Left lung (tissue), 4 donors: ENCODE measurements at regions not wholly inside any gene's neighbourhood (a gene's known extent, or its start where the extent isn't known, plus 50 kb on each side); places are given as distances from the start of the nearest gene placed in this dataset.

Source experiments
- ATAC-seq: fragments of 200-7000 bp; cut with Tn5 transposase; one replicate; pipeline ENCODE4 v1.9.1; 2020; ENCODE audit warnings: moderate library complexity
- DNase-seq, 4 donors: peaks; one replicate each; pipeline ENCODE4 v3.0.0-alpha.2; 2013 to 2020
- H3K27ac ChIP-seq, 2 donors: fragments of 200-600 bp; sonication (generic) in 1 of 2; one replicate each; pipeline versions ENCODE4 v1.5.0 to v1.8.0; 2020 to 2021
- H3K27me3 ChIP-seq, 2 donors: fragments of 200-600 bp; sonication (generic) in 1 of 2; one replicate each; pipeline versions ENCODE4 v1.5.0 to v1.8.0; 2020 to 2021
- H3K36me3 ChIP-seq, 2 donors: fragments of 200-600 bp; sonication (generic) in 1 of 2; one replicate each; pipeline versions ENCODE4 v1.5.0 to v1.8.0; 2020 to 2021
- H3K4me1 ChIP-seq, 2 donors: fragments of 200-600 bp; one replicate each; pipeline ENCODE4 v1.8.0; 2021
- H3K4me3 ChIP-seq, 2 donors: fragments of 200-600 bp; sonication (generic) in 1 of 2; one replicate each; pipeline versions ENCODE4 v1.5.0 to v1.8.0; 2020 to 2021; ENCODE audit warnings: mild to moderate bottlenecking in 1 of 2
- H3K9me3 ChIP-seq, 2 donors: fragments of 200-600 bp; sonication (generic) in 1 of 2; one replicate each; pipeline versions ENCODE4 v1.5.0 to v1.8.0; 2020 to 2021
- intact Hi-C, 2 donors: fragments of 100-400 bp; cut with DNase I; formaldehyde crosslinking; loops; one replicate each; pipeline versions ENCODE4 v1.11.2 to v1.14.2; 2022
- TF ChIP-seq, protein P1 (sequence below), 2 donors: fragments of 200-600 bp; sonication (generic) in 1 of 2; IDR thresholded peaks; one replicate each; pipeline versions ENCODE4 v1.5.0 to v1.8.0; 2021; ENCODE audit warnings: antibody characterized with exemption in 2 of 2
- donor health status: DM: no; HTN: yes; CAD: no.
- donor health status: DM: no; HTN: no; CAD: no.

DNA sequence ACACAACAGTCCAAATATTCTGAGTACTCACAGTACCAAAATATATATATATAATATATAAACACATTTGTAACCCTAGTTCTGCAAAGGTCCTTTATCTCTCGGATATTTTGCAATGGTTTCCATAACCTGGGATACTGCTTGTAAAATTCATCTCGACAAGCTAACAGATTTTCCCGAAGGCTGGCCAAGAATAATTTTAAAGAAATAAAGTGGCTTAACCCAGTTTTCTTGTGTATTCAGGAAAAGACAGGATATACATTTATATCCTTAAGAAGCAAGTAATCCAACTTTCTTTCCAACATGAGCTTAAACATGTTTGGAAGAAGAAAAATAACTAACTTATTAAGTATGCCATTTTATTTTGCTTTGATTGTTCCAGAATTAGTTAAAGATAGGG lies 348.7 kb upstream of the RUNX1 start:
- intact Hi-C loops = no loop called here
- DNase-seq (no peak), ATAC-seq (no peak)
- H3K4me3 ChIP-seq = no peak overlapping the region
- H3K4me1 ChIP-seq = peaks cover 0 to 18% of the 10 kb centered on the region in 2 donors
- no peaks in the 10 kb centered on the region for H3K27me3 ChIP-seq
- no peak overlapping the region for H3K27ac ChIP-seq
- TF ChIP-seq, protein P1, sequence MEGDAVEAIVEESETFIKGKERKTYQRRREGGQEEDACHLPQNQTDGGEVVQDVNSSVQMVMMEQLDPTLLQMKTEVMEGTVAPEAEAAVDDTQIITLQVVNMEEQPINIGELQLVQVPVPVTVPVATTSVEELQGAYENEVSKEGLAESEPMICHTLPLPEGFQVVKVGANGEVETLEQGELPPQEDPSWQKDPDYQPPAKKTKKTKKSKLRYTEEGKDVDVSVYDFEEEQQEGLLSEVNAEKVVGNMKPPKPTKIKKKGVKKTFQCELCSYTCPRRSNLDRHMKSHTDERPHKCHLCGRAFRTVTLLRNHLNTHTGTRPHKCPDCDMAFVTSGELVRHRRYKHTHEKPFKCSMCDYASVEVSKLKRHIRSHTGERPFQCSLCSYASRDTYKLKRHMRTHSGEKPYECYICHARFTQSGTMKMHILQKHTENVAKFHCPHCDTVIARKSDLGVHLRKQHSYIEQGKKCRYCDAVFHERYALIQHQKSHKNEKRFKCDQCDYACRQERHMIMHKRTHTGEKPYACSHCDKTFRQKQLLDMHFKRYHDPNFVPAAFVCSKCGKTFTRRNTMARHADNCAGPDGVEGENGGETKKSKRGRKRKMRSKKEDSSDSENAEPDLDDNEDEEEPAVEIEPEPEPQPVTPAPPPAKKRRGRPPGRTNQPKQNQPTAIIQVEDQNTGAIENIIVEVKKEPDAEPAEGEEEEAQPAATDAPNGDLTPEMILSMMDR (IDR thresholded peaks at IDR 0.05) = no peak
- no peaks in the 10 kb centered on the region for H3K9me3 ChIP-seq
- no peaks in the 10 kb centered on the region for H3K36me3 ChIP-seq

DNA sequence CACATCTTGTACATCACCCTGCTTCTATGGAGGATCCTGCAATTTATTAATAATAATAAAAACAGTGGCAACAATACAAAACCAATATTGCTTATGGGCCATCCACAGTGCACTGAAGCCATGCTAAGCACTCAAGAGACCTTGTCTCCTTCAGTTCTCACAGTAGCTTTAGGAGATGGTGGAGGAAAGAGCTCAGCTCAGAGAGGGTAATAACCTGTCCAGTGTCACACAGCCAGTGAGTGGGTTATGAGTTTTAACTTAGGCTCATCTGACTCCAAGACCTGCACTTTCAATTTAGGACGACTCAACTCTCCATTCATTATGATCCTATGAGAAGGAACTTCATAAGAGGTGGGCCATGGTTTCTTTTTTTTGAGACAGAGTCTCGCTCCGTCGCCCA lies 347.6 kb upstream of the RUNX1 start:
- H3K27me3 ChIP-seq = no peaks in the 10 kb centered on the region
- TF ChIP-seq, protein P1 (IDR thresholded peaks at IDR 0.05) = no peak
- H3K27ac ChIP-seq = no peak overlapping the region
- DNase-seq (no peak), ATAC-seq (no peak)
- no peaks in the 10 kb centered on the region for H3K36me3 ChIP-seq
- H3K4me3 ChIP-seq = no peak overlapping the region
- no peaks in the 10 kb centered on the region for H3K9me3 ChIP-seq
- H3K4me1 ChIP-seq = peaks cover 0 to 18% of the 10 kb centered on the region in 2 donors
- intact Hi-C loops = no loop called here

DNA sequence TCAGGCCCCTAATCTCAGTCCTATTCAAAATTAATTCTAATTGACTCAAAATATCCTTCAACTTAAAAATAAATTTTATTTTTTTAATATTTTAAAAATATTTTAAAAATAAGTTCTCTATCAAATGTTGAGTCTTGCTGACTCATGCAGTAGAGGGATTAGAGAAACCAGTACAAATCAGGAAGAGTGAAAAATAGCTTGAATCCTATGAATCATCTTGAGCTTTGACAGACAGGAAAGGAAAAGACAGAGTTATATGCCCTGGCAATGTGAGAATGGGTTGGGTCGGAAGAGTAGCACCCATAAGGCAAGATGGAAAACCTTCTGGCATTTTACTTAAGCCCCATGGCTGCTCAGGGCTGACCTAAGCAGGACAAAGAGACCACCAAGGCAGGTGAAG lies 346.6 kb upstream of the RUNX1 start:
- Histone ChIP-seq H3K27me3 (no peaks in the 10 kb centered on the region), H3K9me3 (no peaks in the 10 kb centered on the region), H3K4me1 (peaks cover 0 to 18% of the 10 kb centered on the region in 2 donors), H3K36me3 (no peaks in the 10 kb centered on the region), H3K4me3 (no peak overlapping the region), H3K27ac (no peak overlapping the region)
- intact Hi-C loops = no loop called here
- DNase-seq (no peak), ATAC-seq (no peak)
- TF ChIP-seq, protein P1 (IDR thresholded peaks at IDR 0.05) = no peak

DNA sequence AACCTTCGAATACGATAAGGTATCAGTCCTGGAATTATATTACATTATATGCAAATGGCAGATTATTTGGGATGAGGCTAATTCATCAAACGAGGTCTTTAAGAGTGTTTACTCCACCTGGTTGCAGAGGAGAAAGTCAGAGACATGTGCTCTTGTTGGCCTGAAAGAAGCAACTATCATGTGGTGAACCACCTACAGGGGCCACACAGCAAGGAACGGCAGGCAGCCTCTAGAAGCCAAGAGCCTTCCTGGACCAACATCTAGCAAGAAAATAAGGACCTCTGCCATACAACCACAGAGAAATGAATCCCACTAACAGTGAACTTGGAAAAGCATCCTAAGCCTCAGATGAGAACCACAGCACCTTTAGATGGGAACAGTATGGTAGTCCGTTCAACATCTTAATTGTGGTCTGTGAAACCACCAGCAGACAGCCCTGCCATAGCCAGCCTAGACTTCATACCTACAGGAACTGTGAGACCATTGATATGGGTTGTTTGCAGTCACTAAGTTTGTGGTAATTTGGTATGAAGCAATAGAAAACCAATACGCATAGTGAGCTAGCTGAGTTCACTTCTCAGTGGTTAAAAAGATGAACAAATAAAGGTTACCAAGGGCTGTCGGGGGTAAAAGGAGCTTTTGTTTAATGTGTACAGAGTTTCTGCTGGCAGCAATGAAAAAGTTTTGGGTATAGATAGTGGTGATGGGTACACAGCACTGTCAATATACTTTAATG lies 345.7 kb upstream of the RUNX1 start:
- peaks cover 0 to 11% of the 10 kb centered on the region in 2 donors for H3K4me1 ChIP-seq
- TF ChIP-seq, protein P1 (IDR thresholded peaks at IDR 0.05) = no peak
- ATAC-seq (no peak), DNase-seq (no peak)
- no peak overlapping the region for H3K27ac ChIP-seq
- intact Hi-C loops = no loop called here
- H3K9me3 ChIP-seq = no peaks in the 10 kb centered on the region
- no peaks in the 10 kb centered on the region for H3K27me3 ChIP-seq
- no peak overlapping the region for H3K4me3 ChIP-seq
- H3K36me3 ChIP-seq = no peaks in the 10 kb centered on the region

DNA sequence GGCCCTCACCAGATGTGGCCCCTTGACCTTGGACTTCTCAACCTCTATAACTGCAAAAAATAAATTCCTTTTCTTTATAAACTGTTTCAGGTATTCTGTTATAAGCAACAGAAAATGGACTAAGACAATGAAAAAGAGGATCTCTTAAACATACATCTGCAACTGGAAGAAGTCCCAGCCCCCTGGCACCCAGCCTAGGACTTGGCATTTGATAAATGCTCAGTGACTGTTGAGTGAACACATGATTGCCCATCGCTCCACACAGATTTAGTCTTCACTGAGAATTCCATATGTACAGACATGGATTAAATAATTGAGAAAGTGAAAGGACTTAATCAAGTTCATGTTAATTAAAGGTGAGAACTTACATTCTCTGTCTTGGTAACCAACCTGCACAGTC lies 344.9 kb upstream of the RUNX1 start:
- intact Hi-C loops = no loop called here

More for the DNA sequence above, 344.9 kb upstream of the RUNX1 start:
- TF ChIP-seq, protein P1 (IDR thresholded peaks at IDR 0.05) = no peak
- Histone ChIP-seq H3K4me1 (peaks cover 0 to 5% of the 10 kb centered on the region in 2 donors), H3K9me3 (no peaks in the 10 kb centered on the region), H3K27ac (no peak overlapping the region), H3K36me3 (no peaks in the 10 kb centered on the region), H3K27me3 (no peaks in the 10 kb centered on the region), H3K4me3 (no peak overlapping the region)
- ATAC-seq (no peak), DNase-seq (no peak)
